Epithelial cell of proximal tubule (primary cell): ENCODE measurements at regions not wholly inside any gene's neighbourhood (a gene's known extent, or its start where the extent isn't known, plus 50 kb on each side); places are given as distances from the start of the nearest gene placed in this dataset.

Source experiments
- DNase-seq: peaks from one replicate; pipeline ENCODE4 v3.0.0-alpha.2; 2011; ENCODE audit warnings: low read depth
- H3K4me3 ChIP-seq: 2 replicates; pipeline ENCODE4 v1.5.1; 2011; ENCODE audit warnings: low read depth, mild to moderate bottlenecking, low read length
- CTCF ChIP-seq: conservative IDR thresholded peaks from 2 replicates; pipeline ENCODE4 v1.5.1; 2012; ENCODE audit warnings: low read depth, mild to moderate bottlenecking, low read length

- no peak overlapping the region for H3K4me3 ChIP-seq
- TF ChIP-seq CTCF: peak; percentile 25
- DNase-seq: no peak
Measured at GRCh38 chr12:38544330-38545066, 227.9 kb downstream of the ALG10B start.

- TF ChIP-seq CTCF: no peak
- no peak for DNase-seq
- no peak overlapping the region for H3K4me3 ChIP-seq
Measured at GRCh38 chr12:38547586-38547985, 231.0 kb downstream of the ALG10B start.

- no peak overlapping the region for H3K4me3 ChIP-seq
- no peak for TF ChIP-seq CTCF
- no peak for DNase-seq
Measured at GRCh38 chr12:38555620-38556591, 239.3 kb downstream of the ALG10B start.

GRCh38 chr12:38556647-38557046 lies 240.1 kb downstream of the ALG10B start:
- TF ChIP-seq CTCF: no peak
- no peak for DNase-seq
- H3K4me3 ChIP-seq: no peak overlapping the region

GRCh38 chr12:38585086-38585485 lies 268.5 kb downstream of the ALG10B start:
- no peak for TF ChIP-seq CTCF
- DNase-seq: no peak
- no peak overlapping the region for H3K4me3 ChIP-seq

GRCh38 chr12:38586789-38587188 lies 270.2 kb downstream of the ALG10B start:
- TF ChIP-seq CTCF: no peak
- no peak overlapping the region for H3K4me3 ChIP-seq
- no peak for DNase-seq

- DNase-seq: no peak
- TF ChIP-seq CTCF: no peak
- no peak overlapping the region for H3K4me3 ChIP-seq
Measured at GRCh38 chr12:38587594-38587993, 271.0 kb downstream of the ALG10B start.
